SK-N-SH (cell line): ENCODE measurements at regions not wholly inside any gene's neighbourhood (a gene's known extent, or its start where the extent isn't known, plus 50 kb on each side); places are given as distances from the start of the nearest gene placed in this dataset.

Experiments used
- CTCF ChIA-PET: fragments of 300-600, 350-600 bp; formaldehyde crosslinking; extraction: SDS; loops from one replicate; lab custom pipeline; 2021; lab: Yijun Ruan, JAX
- POLR2A ChIA-PET: fragments of 350-600 bp; sonication (Branson Sonifier 250); formaldehyde crosslinking; extraction: SDS; loops from one replicate; lab custom pipeline; 2020; ENCODE audit warnings: antibody characterized with exemption, inconsistent platforms; lab: Yijun Ruan, JAX
- DNase-seq: peaks from one replicate; pipeline ENCODE4 v3.0.0; 2012
- H2AFZ ChIP-seq: fragments of 200-600 bp; sonication (generic); 2 replicates; pipeline ENCODE4 v1.8.1; 2016; ENCODE audit warnings: antibody characterized with exemption, mild to moderate bottlenecking, low read depth
- H3F3A ChIP-seq: fragments of 200-600 bp; sonication (generic); replicated peaks from 2 replicates; pipeline ENCODE3; 2016; ENCODE audit warnings: antibody characterized with exemption, mild to moderate bottlenecking; ENCODE audit not compliant: insufficient read depth
- H3K27ac ChIP-seq, 2 experiments: fragments of 200-500 bp in 1 of 2; fragments of 200-600 bp in 1 of 2; sonication (Bioruptor generic) in 1 of 2; sonication (generic), shearing (Covaris generic) in 1 of 2; 2 replicates each; pipeline versions ENCODE4 v1.5.1 to v1.6.1; 2014 to 2016; ENCODE audit warnings: low read depth in 2 of 2, inconsistent platforms in 1 of 2, low read length in 1 of 2, mild to moderate bottlenecking in 1 of 2, mixed read lengths in 1 of 2
- H3K27me3 ChIP-seq: fragments of 200-600 bp; sonication (generic), shearing (Covaris generic); 2 replicates; pipeline ENCODE4 v1.6.1; 2016; ENCODE audit warnings: mixed run types; ENCODE audit not compliant: insufficient read depth
- H3K36me3 ChIP-seq, 2 experiments: fragments of 200-500 bp in 1 of 2; fragments of 200-600 bp in 1 of 2; sonication (Bioruptor generic) in 1 of 2; sonication (generic) in 1 of 2; replicated peaks in 1 of 2; 2 replicates each; pipeline versions ENCODE3 to v1.5.1; 2014 to 2016; ENCODE audit warnings: low read length in 1 of 2, mild to moderate bottlenecking in 1 of 2; ENCODE audit not compliant: insufficient read depth in 2 of 2, control insufficient read depth in 1 of 2
- H3K4me1 ChIP-seq, 2 experiments: fragments of 200-500 bp in 1 of 2; fragments of 200-600 bp in 1 of 2; sonication (Bioruptor generic) in 1 of 2; sonication (generic), shearing (Covaris generic) in 1 of 2; 2 replicates each; pipeline versions ENCODE4 v1.5.1 to v1.6.1; 2014 to 2016; ENCODE audit warnings: low read depth in 1 of 2, low read length in 1 of 2, mixed run types in 1 of 2; ENCODE audit not compliant: insufficient read depth in 2 of 2, control insufficient read depth in 1 of 2
- H3K4me2 ChIP-seq: fragments of 200-600 bp; sonication (generic), shearing (Covaris generic); 2 replicates; pipeline ENCODE4 v1.6.1; 2017; ENCODE audit warnings: mixed run types
- H3K4me3 ChIP-seq, 2 experiments: fragments of 200-500 bp in 1 of 2; fragments of 200-600 bp in 1 of 2; sonication (Bioruptor generic) in 1 of 2; sonication (generic), shearing (Covaris generic) in 1 of 2; 2 replicates each; pipeline versions ENCODE4 v1.5.1 to v1.8.1; 2014 to 2016; ENCODE audit warnings: low read depth in 2 of 2, inconsistent platforms in 1 of 2, low read length in 1 of 2, mild to moderate bottlenecking in 1 of 2, mixed read lengths in 1 of 2, moderate library complexity in 1 of 2
- H3K79me2 ChIP-seq: fragments of 200-600 bp; sonication (generic); 2 replicates; pipeline ENCODE4 v1.8.1; 2017; ENCODE audit warnings: mild to moderate bottlenecking; ENCODE audit not compliant: insufficient read depth
- H3K9ac ChIP-seq: fragments of 200-600 bp; sonication (generic); 2 replicates; pipeline ENCODE4 v1.6.1; 2017; ENCODE audit warnings: mixed run types
- H3K9me2 ChIP-seq: fragments of 200-600 bp; sonication (generic); 2 replicates; pipeline ENCODE4 v1.6.1; 2017; ENCODE audit warnings: mixed run types
- H3K9me3 ChIP-seq: fragments of 200-600 bp; sonication (generic); 2 replicates; pipeline ENCODE4 v1.6.1; 2017; ENCODE audit warnings: mixed run types, mild to moderate bottlenecking, moderate library complexity
- H4K20me1 ChIP-seq: fragments of 200-600 bp; sonication (generic); 2 replicates; pipeline ENCODE4 v1.6.1; 2017; ENCODE audit warnings: mild to moderate bottlenecking, mixed run types; ENCODE audit not compliant: insufficient read depth
- CHD2 ChIP-seq: fragments of 150-350 bp; IDR thresholded peaks from 2 replicates; pipeline ENCODE4 v1.6.1; 2018; ENCODE audit warnings: low read length; ENCODE audit not compliant: partially characterized antibody
- ELF1 ChIP-seq: IDR thresholded peaks from 2 replicates; pipeline ENCODE4 v1.4.0; 2012
- EP300 ChIP-seq, 2 experiments: IDR thresholded peaks; 2 replicates each; pipeline versions ENCODE4 v1.4.0 to v1.6.1; 2012; ENCODE audit warnings: borderline replicate concordance in 1 of 2, low read depth in 1 of 2, low read length in 1 of 2
- FOXJ3 ChIP-seq: sonication (generic); formaldehyde crosslinking; IDR thresholded peaks from 2 replicates; pipeline ENCODE4 v1.5.1; 2020; ENCODE audit warnings: mild to moderate bottlenecking, missing genetic modification reagents
- GATA2 ChIP-seq: sonication (generic); formaldehyde crosslinking; IDR thresholded peaks from 2 replicates; pipeline ENCODE4 v1.5.0; 2020; ENCODE audit warnings: mild to moderate bottlenecking, missing genetic modification reagents
- IRF3 ChIP-seq: fragments of 150-350 bp; IDR thresholded peaks from 2 replicates; pipeline ENCODE4 v1.6.1; 2016; ENCODE audit warnings: mild to moderate bottlenecking, low read depth, low read length
- JUND ChIP-seq: IDR thresholded peaks from 2 replicates; pipeline ENCODE4 v1.4.0; 2012
- NFIC ChIP-seq: IDR thresholded peaks from 2 replicates; pipeline ENCODE4 v1.4.0; 2012; ENCODE audit warnings: borderline replicate concordance
- PBX3 ChIP-seq: IDR thresholded peaks from 2 replicates; pipeline ENCODE4; 2012
- POLR2AphosphoS5 ChIP-seq: IDR thresholded peaks from 2 replicates; pipeline ENCODE4 v1.6.1; 2012; ENCODE audit warnings: low read depth, low read length
- RAD21 ChIP-seq: IDR thresholded peaks from 2 replicates; pipeline ENCODE4 v1.6.1; 2012; ENCODE audit warnings: mild to moderate bottlenecking, low read length
- RXRA ChIP-seq: IDR thresholded peaks from 2 replicates; pipeline ENCODE4 v1.4.0; 2012; ENCODE audit warnings: low read depth, mild to moderate bottlenecking, borderline replicate concordance
- SMC3 ChIP-seq: IDR thresholded peaks from 2 replicates; pipeline ENCODE4 v1.6.1; 2012; ENCODE audit warnings: low read depth, low read length, improper control_type of control experiment
- TAF1 ChIP-seq: IDR thresholded peaks from 2 replicates; pipeline ENCODE4 v1.6.1; 2012; ENCODE audit warnings: low read depth, mild to moderate bottlenecking, low read length, moderate library complexity, borderline replicate concordance
- TCF12 ChIP-seq: IDR thresholded peaks from 2 replicates; pipeline ENCODE4 v1.4.0; 2012
- TEAD4 ChIP-seq: IDR thresholded peaks from 2 replicates; pipeline ENCODE4 v1.4.0; 2012; ENCODE audit warnings: mild to moderate bottlenecking, borderline replicate concordance; ENCODE audit not compliant: insufficient read depth
- USF2 ChIP-seq: fragments of 150-350 bp; IDR thresholded peaks from 2 replicates; pipeline ENCODE4 v1.6.1; 2017; ENCODE audit warnings: antibody characterized with exemption, low read length, low read depth, borderline replicate concordance
- YY1 ChIP-seq: IDR thresholded peaks from 2 replicates; pipeline ENCODE4 v1.4.0; 2012; ENCODE audit warnings: low read depth, mild to moderate bottlenecking
- ZBTB33 ChIP-seq: IDR thresholded peaks from 2 replicates; pipeline ENCODE4 v1.4.0; 2012; ENCODE audit warnings: low read depth, borderline replicate concordance
- WGBS: methylation state at CpG from one replicate; pipeline ENCODE4 v1.1.6; 2017; ENCODE audit warnings: low lambda C conversion rate; 5-methylcytosine and 5-hydroxymethylcytosine counted together

GRCh38 chr2:189260361-189260814 lies 80.8 kb upstream of the COL5A2 start:
- WGBS, result 75% methylated on average over 3 of the region's 3 CpGs
- H3K27ac ChIP-seq, result peak overlapping the region; percentile 71 to 94
- H3K9ac ChIP-seq, result no peak overlapping the region
- H3K36me3 ChIP-seq, result peaks cover 0 to 5% of the 10 kb centered on the region in 2 experiments
- no peaks in the 10 kb centered on the region for H3K27me3 ChIP-seq
- H3K4me1 ChIP-seq, result peaks cover 0 to 6% of the 10 kb centered on the region in 2 experiments; a peak in 2 of 4 replicates
- H3K9me3 ChIP-seq, result peaks cover 4% of the 10 kb centered on the region; the same call in 1 of the 2 replicates
- CTCF ChIA-PET, result interaction anchor here (1.5 kb wide), 1 partner anchor 28 kb away, joined by 3 read pairs; no protein-coding TSS in a partner anchor
- H4K20me1 ChIP-seq, result no peaks in the 10 kb centered on the region
- peaks cover 22% of the 10 kb centered on the region for H3F3A ChIP-seq
- POLR2A ChIA-PET, result no interaction called here
- H3K4me3 ChIP-seq, result no peak overlapping the region
- H3K79me2 ChIP-seq, result no peaks in the 10 kb centered on the region
- no peak overlapping the region for H2AFZ ChIP-seq
- DNase-seq, result no peak
- TF ChIP-seq PBX3 (no peak), TCF12 (peak; percentile 66), RXRA (no peak; the same call in 1 of the 2 replicates), EP300 (IDR thresholded peaks at IDR 0.05; ENCODE audit: borderline replicate concordance in 1 of 2, low read depth in 1 of 2, low read length in 1 of 2) (peak in 1 of 2 experiments; percentile 20; a peak in 1 of 4 replicates), ZBTB33 (no peak)
- TF ChIP-seq, all 33 proteins: peak for 2
- Histone ChIP-seq H3K9me2 (no peaks in the 10 kb centered on the region), H3K4me2 (no peak overlapping the region)

- WGBS, result 10% methylated on average over 2 of the region's 2 CpGs
- H4K20me1 ChIP-seq, result no peaks in the 10 kb centered on the region
- no peaks in the 10 kb centered on the region for H3K9me2 ChIP-seq
- H2AFZ ChIP-seq, result no peak overlapping the region
- peak overlapping the region; percentile 71 to 94 for H3K27ac ChIP-seq
- ChIA-PET POLR2A (no interaction called here), CTCF (interaction anchor here (0.8 kb wide), 1 partner anchor 8 kb away, joined by 3 read pairs; no protein-coding TSS in a partner anchor)
- no peak overlapping the region for H3K4me2 ChIP-seq
- DNase-seq, result no peak
- peak overlapping the region; percentile 60; the same call in 1 of the 2 replicates for H3K9ac ChIP-seq
- no peaks in the 10 kb centered on the region for H3K79me2 ChIP-seq
- peaks cover 8% of the 10 kb centered on the region; the same call in 1 of the 2 replicates for H3K9me3 ChIP-seq
- H3K4me3 ChIP-seq, result no peak overlapping the region
- peaks cover 0 to 9% of the 10 kb centered on the region in 2 experiments for H3K36me3 ChIP-seq
- peaks cover 24% of the 10 kb centered on the region for H3F3A ChIP-seq
- peaks cover 0 to 6% of the 10 kb centered on the region in 2 experiments; a peak in 1 of 4 replicates for H3K4me1 ChIP-seq
- H3K27me3 ChIP-seq, result no peaks in the 10 kb centered on the region
- TF ChIP-seq YY1 (no peak), POLR2AphosphoS5 (peak; percentile 68; the same call in 1 of the 2 replicates), FOXJ3 (CRISPR knock-in tag) (no peak), USF2 (no peak), TEAD4 (peak; percentile 50; the same call in 1 of the 2 replicates), NFIC (peak; percentile 87), JUND (peak; percentile 79), CHD2 (no peak), ELF1 (no peak), RXRA (no peak), IRF3 (no peak), SMC3 (no peak), TAF1 (no peak), ZBTB33 (no peak), RAD21 (no peak), GATA2 (no peak), TCF12 (peak; percentile 85)
Measured at GRCh38 chr2:189261431-189261841, 81.9 kb upstream of the COL5A2 start.
